ENCODE measurements at regions not wholly inside any gene's neighbourhood (a gene's known extent, or its start where the extent isn't known, plus 50 kb on each side); places are given as distances from the start of the nearest gene placed in this dataset.

DNA sequence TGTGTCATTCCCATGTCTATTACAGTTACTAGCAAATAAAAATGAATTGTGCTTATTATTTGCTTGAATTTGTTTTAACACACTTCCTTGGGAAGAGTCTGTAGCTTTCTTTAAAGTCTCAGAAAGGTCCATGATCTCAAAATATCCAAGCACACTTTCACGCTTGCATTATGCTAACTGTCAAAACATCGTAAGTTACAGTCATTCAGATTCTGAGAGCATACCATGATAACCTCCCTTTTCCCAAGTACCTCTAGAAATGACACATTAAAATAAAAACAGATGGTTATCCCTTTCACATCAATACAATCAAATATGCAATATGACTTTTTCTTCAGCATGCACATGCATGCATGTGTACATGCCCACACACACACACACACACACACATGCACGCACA is 1044.4 kb upstream of the MAP3K7 start:
- ChIA-PET POLR2A (interaction anchor here (0.8 kb wide), 1 partner anchor 128 kb away, joined by 3 read pairs; no protein-coding TSS in a partner anchor), CTCF (interaction anchor here (1.0 kb wide), 1 partner anchor 93 kb away, joined by 3 read pairs; no protein-coding TSS in a partner anchor), RAD21 (ENCODE audit: unreplicated experiment) (no interaction called here), SMC1A (ENCODE audit: uncharacterized antibody, unreplicated experiment) (interaction anchor here (0.8 to 2.2 kb wide), 5 partner anchors 11 to 99 kb away, joined by 3 to 11 read pairs (median 3); no protein-coding TSS in a partner anchor)
- no peaks in the 10 kb centered on the region for H3K27me3 ChIP-seq (replicated peaks in 1 of 2; ENCODE audit: control insufficient read depth in 2 of 2, insufficient read depth in 2 of 2, low read length in 1 of 2)
- intact Hi-C loops (cut with micrococcal nuclease; ENCODE audit: unreplicated experiment) (no loop called here), in situ Hi-C loops (cut with MboI) (no loop called here)
- no peaks in the 10 kb centered on the region for H4K20me1 ChIP-seq (ENCODE audit: control insufficient read depth, insufficient read depth)
- TF ChIP-seq, protein P1, sequence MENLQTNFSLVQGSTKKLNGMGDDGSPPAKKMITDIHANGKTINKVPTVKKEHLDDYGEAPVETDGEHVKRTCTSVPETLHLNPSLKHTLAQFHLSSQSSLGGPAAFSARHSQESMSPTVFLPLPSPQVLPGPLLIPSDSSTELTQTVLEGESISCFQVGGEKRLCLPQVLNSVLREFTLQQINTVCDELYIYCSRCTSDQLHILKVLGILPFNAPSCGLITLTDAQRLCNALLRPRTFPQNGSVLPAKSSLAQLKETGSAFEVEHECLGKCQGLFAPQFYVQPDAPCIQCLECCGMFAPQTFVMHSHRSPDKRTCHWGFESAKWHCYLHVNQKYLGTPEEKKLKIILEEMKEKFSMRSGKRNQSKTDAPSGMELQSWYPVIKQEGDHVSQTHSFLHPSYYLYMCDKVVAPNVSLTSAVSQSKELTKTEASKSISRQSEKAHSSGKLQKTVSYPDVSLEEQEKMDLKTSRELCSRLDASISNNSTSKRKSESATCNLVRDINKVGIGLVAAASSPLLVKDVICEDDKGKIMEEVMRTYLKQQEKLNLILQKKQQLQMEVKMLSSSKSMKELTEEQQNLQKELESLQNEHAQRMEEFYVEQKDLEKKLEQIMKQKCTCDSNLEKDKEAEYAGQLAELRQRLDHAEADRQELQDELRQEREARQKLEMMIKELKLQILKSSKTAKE (IDR thresholded peaks at IDR 0.05; ENCODE audit: low read depth, poor library complexity, severe bottlenecking), result no peak
- TF ChIP-seq BMI1 (IDR thresholded peaks at IDR 0.05; ENCODE audit: borderline replicate concordance) (no peak), IKZF2 (IDR thresholded peaks at IDR 0.05) (no peak), FOXM1 (IDR thresholded peaks at IDR 0.05; ENCODE audit: low read depth, low read length) (no peak), ZNF274 (IDR thresholded peaks at IDR 0.05; ENCODE audit: insufficient read depth, insufficient read length) (no peak), CBX5 (IDR thresholded peaks at IDR 0.05; ENCODE audit: low read depth) (no peak)
- TF ChIP-seq, protein P2, sequence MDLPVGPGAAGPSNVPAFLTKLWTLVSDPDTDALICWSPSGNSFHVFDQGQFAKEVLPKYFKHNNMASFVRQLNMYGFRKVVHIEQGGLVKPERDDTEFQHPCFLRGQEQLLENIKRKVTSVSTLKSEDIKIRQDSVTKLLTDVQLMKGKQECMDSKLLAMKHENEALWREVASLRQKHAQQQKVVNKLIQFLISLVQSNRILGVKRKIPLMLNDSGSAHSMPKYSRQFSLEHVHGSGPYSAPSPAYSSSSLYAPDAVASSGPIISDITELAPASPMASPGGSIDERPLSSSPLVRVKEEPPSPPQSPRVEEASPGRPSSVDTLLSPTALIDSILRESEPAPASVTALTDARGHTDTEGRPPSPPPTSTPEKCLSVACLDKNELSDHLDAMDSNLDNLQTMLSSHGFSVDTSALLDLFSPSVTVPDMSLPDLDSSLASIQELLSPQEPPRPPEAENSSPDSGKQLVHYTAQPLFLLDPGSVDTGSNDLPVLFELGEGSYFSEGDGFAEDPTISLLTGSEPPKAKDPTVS (IDR thresholded peaks at IDR 0.05; ENCODE audit: low read depth, low read length), result no peak
- H2AFZ ChIP-seq (ENCODE audit: control insufficient read depth, low read depth, low read length), result no peak overlapping the region
- H3K4me2 ChIP-seq (ENCODE audit: control insufficient read depth, insufficient read depth), result no peak overlapping the region
- H3K27ac ChIP-seq (ENCODE audit: control insufficient read depth, insufficient read depth), result no peak overlapping the region
- ATAC-seq, result no peak
- no peaks in the 10 kb centered on the region for H3K79me2 ChIP-seq (ENCODE audit: control insufficient read depth, insufficient read depth, low read length)
- H3K9ac ChIP-seq (ENCODE audit: control insufficient read depth, insufficient read depth, low read length), result no peak overlapping the region
- H3K4me3 ChIP-seq, result no peak overlapping the region
- no peak for FAIRE-seq
- DNase-seq (ENCODE audit: low read depth, low spot score), result no peak
- BruUV-seq (replicated peaks), result no TSS peak
- WGBS (ENCODE audit: insufficient coverage, insufficient replicate concordance, low lambda C conversion rate, missing lambda C conversion rate), result 90% methylated on average over 3 of the region's 3 CpGs
- no peaks in the 10 kb centered on the region for H3K4me1 ChIP-seq (ENCODE audit: control insufficient read depth, insufficient read depth, low read length)
- H3K36me3 ChIP-seq (ENCODE audit: control insufficient read depth in 2 of 2, insufficient read depth in 2 of 2, low read length in 1 of 2), result no peaks in the 10 kb centered on the region
- H3K9me3 ChIP-seq (replicated peaks; ENCODE audit: control insufficient read depth, insufficient read depth, low read length), result no peaks in the 10 kb centered on the region

Measured in GM12878 (cell line).